Esophagus muscularis mucosa (tissue), 3 donors: ENCODE measurements at regions not wholly inside any gene's neighbourhood (a gene's known extent, or its start where the extent isn't known, plus 50 kb on each side); places are given as distances from the start of the nearest gene placed in this dataset.
"Not testable (repeated sequence)": the region's sequence is repeated elsewhere in the genome, so short reads cannot be mapped to it uniquely, and the experiment has no call there.

Experiments used
- POLR2A ChIP-seq: fragments of 450-650 bp; IDR thresholded peaks from one replicate; pipeline ENCODE4 v1.6.1; 2017; ENCODE audit warnings: antibody characterized with exemption, moderate library complexity, mild to moderate bottlenecking, low read depth
- POLR2AphosphoS5 ChIP-seq, 2 donors: sonication (generic); formaldehyde crosslinking; IDR thresholded peaks; one replicate each; pipeline ENCODE4 v1.6.1; 2017; ENCODE audit warnings: antibody characterized with exemption in 2 of 2
- TF ChIP-seq, protein P1 (sequence below), 3 experiments: fragments of 200-600 bp in 2 of 3; fragments of 450-650 bp in 1 of 3; sonication (generic) in 2 of 3; IDR thresholded peaks; one replicate each; pipeline ENCODE4 v1.5.1; 2017 to 2019; ENCODE audit warnings: antibody characterized with exemption in 3 of 3, mild to moderate bottlenecking in 2 of 3, moderate library complexity in 1 of 3

DNA sequence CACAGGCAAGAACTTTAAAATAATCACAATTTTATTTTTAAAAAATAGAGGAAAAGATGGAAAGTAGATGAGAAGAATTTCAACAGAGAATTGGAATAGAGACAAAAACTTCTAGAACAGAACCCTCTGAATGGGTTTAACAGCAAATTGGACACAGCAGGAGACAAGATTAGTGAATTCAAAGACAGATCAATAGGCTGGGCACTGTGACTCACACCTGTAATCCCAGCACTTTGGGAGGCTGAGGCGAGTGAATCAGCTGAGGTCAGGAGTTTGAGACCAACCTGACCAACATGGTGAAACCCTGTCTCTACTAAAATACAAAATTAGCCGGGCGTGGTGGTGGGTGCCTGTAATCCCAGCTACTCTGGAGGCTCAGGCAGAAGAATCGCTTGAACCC is 49.9 kb upstream of the CFAP126 start:
- TF ChIP-seq, protein P1, sequence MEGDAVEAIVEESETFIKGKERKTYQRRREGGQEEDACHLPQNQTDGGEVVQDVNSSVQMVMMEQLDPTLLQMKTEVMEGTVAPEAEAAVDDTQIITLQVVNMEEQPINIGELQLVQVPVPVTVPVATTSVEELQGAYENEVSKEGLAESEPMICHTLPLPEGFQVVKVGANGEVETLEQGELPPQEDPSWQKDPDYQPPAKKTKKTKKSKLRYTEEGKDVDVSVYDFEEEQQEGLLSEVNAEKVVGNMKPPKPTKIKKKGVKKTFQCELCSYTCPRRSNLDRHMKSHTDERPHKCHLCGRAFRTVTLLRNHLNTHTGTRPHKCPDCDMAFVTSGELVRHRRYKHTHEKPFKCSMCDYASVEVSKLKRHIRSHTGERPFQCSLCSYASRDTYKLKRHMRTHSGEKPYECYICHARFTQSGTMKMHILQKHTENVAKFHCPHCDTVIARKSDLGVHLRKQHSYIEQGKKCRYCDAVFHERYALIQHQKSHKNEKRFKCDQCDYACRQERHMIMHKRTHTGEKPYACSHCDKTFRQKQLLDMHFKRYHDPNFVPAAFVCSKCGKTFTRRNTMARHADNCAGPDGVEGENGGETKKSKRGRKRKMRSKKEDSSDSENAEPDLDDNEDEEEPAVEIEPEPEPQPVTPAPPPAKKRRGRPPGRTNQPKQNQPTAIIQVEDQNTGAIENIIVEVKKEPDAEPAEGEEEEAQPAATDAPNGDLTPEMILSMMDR (IDR thresholded peaks at IDR 0.05) = not testable (repeated sequence)
- not testable (repeated sequence) for TF ChIP-seq POLR2AphosphoS5 (IDR thresholded peaks at IDR 0.05); POLR2A
